ENCODE measurements at regions not wholly inside any gene's neighbourhood (a gene's known extent, or its start where the extent isn't known, plus 50 kb on each side); places are given as distances from the start of the nearest gene placed in this dataset.

- TF ChIP-seq CTCF (IDR thresholded peaks at IDR 0.05): no peak
- DNase-seq (ENCODE audit: low spot score): no peak
- Histone ChIP-seq H3K9me3 (no peaks in the 10 kb centered on the region), H3K4me1 (peaks cover 0 to 45% of the 10 kb centered on the region in 2 donors), H3K4me3 (no peak overlapping the region), H3K27me3 (no peaks in the 10 kb centered on the region), H3K36me3 (no peaks in the 10 kb centered on the region), H3K27ac (peak overlapping the region in 1 of 2 donors; percentile 36)
Measured at GRCh38 chr6:6714953-6715352, 126.4 kb downstream of the LY86 start.

- peak overlapping the region in 1 of 2 donors; percentile 36 for H3K27ac ChIP-seq
- no peak overlapping the region for H3K4me3 ChIP-seq
- no peak for TF ChIP-seq CTCF (IDR thresholded peaks at IDR 0.05)
- no peaks in the 10 kb centered on the region for H3K9me3 ChIP-seq
- H3K4me1 ChIP-seq: peaks cover 0 to 45% of the 10 kb centered on the region in 2 donors
- H3K27me3 ChIP-seq: no peaks in the 10 kb centered on the region
- H3K36me3 ChIP-seq: no peaks in the 10 kb centered on the region
- no peak for DNase-seq (ENCODE audit: low spot score)
Measured at GRCh38 chr6:6715465-6715864, 126.9 kb downstream of the LY86 start.

GRCh38 chr6:6716998-6717763 lies 128.7 kb downstream of the LY86 start:
- Histone ChIP-seq H3K4me3 (no peak overlapping the region), H3K27me3 (no peaks in the 10 kb centered on the region), H3K36me3 (no peaks in the 10 kb centered on the region), H3K4me1 (peaks cover 0 to 38% of the 10 kb centered on the region in 2 donors), H3K9me3 (no peaks in the 10 kb centered on the region), H3K27ac (no peak overlapping the region)
- DNase-seq (ENCODE audit: low spot score): no peak
- TF ChIP-seq CTCF (IDR thresholded peaks at IDR 0.05): no peak

- DNase-seq (ENCODE audit: low spot score): no peak
- peaks cover 0 to 32% of the 10 kb centered on the region in 2 donors for H3K4me1 ChIP-seq
- H3K27me3 ChIP-seq: no peaks in the 10 kb centered on the region
- no peak overlapping the region for H3K4me3 ChIP-seq
- H3K27ac ChIP-seq: peak overlapping the region in 1 of 2 donors; percentile 23
- no peak for TF ChIP-seq CTCF (IDR thresholded peaks at IDR 0.05)
- H3K36me3 ChIP-seq: no peaks in the 10 kb centered on the region
- no peaks in the 10 kb centered on the region for H3K9me3 ChIP-seq
Measured at GRCh38 chr6:6717953-6718352, 129.4 kb downstream of the LY86 start.

- Histone ChIP-seq H3K27me3 (no peaks in the 10 kb centered on the region), H3K36me3 (no peaks in the 10 kb centered on the region), H3K9me3 (no peaks in the 10 kb centered on the region), H3K4me1 (peaks cover 0 to 38% of the 10 kb centered on the region in 2 donors), H3K27ac (no peak overlapping the region), H3K4me3 (no peak overlapping the region)
- DNase-seq (ENCODE audit: low spot score): no peak
- no peak for TF ChIP-seq CTCF (IDR thresholded peaks at IDR 0.05)
Measured at GRCh38 chr6:6721606-6722005, 133.1 kb downstream of the LY86 start.

GRCh38 chr6:6722195-6722594 lies 133.7 kb downstream of the LY86 start:
- H3K4me3 ChIP-seq: no peak overlapping the region
- no peaks in the 10 kb centered on the region for H3K27me3 ChIP-seq
- no peaks in the 10 kb centered on the region for H3K9me3 ChIP-seq
- no peak overlapping the region for H3K27ac ChIP-seq
- H3K4me1 ChIP-seq: peaks cover 0 to 38% of the 10 kb centered on the region in 2 donors
- TF ChIP-seq CTCF (IDR thresholded peaks at IDR 0.05): no peak
- H3K36me3 ChIP-seq: no peaks in the 10 kb centered on the region
- DNase-seq (ENCODE audit: low spot score): no peak

Measured in right atrium auricular region (tissue), 2 donors.